SK-N-MC (cell line): ENCODE measurements at regions not wholly inside any gene's neighbourhood (a gene's known extent, or its start where the extent isn't known, plus 50 kb on each side); places are given as distances from the start of the nearest gene placed in this dataset.

ENCODE experiments used
- DNase-seq: peaks from one replicate; pipeline ENCODE4 v3.0.0-alpha.2; 2011; ENCODE audit warnings: low read depth, low spot score
- H3K27ac ChIP-seq: fragments of 200-600 bp; sonication (generic); 2 replicates; pipeline ENCODE4 v1.5.1; 2016; ENCODE audit warnings: mixed run types
- H3K36me3 ChIP-seq: fragments of 200-600 bp; sonication (generic); 2 replicates; pipeline ENCODE4 v1.6.1; 2017; ENCODE audit warnings: antibody characterized with exemption, low read length, mixed read lengths; ENCODE audit not compliant: insufficient read depth
- H3K4me3 ChIP-seq: fragments of 200-600 bp; sonication (generic); 2 replicates; pipeline ENCODE4 v1.5.1; 2016
- H3K9ac ChIP-seq: fragments of 200-600 bp; sonication (generic); 2 replicates; pipeline ENCODE4 v1.8.0; 2017; ENCODE audit warnings: mixed run types, mixed read lengths; ENCODE audit not compliant: insufficient read length
- H3K9me3 ChIP-seq: fragments of 200-600 bp; sonication (generic); 2 replicates; pipeline ENCODE4 v1.6.1; 2017; ENCODE audit warnings: low read depth, mild to moderate bottlenecking, antibody characterized with exemption, low read length, moderate library complexity, mixed read lengths
- EZH2 ChIP-seq: fragments of 200-600 bp; sonication (generic); IDR thresholded peaks from one replicate; pipeline ENCODE4 v1.6.1; 2017; ENCODE audit warnings: antibody characterized with exemption
- FOXP2 ChIP-seq: optimal IDR thresholded peaks from 2 replicates; pipeline ENCODE3; 2011; ENCODE audit warnings: mild to moderate bottlenecking, moderate library complexity; ENCODE audit not compliant: insufficient read depth; ENCODE audit errors: extremely low read length, control extremely low read depth
- POLR2AphosphoS5 ChIP-seq: IDR thresholded peaks from 2 replicates; pipeline ENCODE4 v1.6.1; 2012; ENCODE audit warnings: mild to moderate bottlenecking, low read depth, low read length, borderline replicate concordance

GRCh38 chr7:84631913-84632312 lies 437.3 kb upstream of the SEMA3A start:
- no peaks in the 10 kb centered on the region for H3K36me3 ChIP-seq
- no peak overlapping the region for H3K4me3 ChIP-seq
- no peak overlapping the region for H3K27ac ChIP-seq
- no peaks in the 10 kb centered on the region for H3K9me3 ChIP-seq
- TF ChIP-seq POLR2AphosphoS5: no peak
- no peak for TF ChIP-seq FOXP2
- TF ChIP-seq EZH2: no peak
- no peak for DNase-seq
- H3K9ac ChIP-seq: no peak overlapping the region

- TF ChIP-seq FOXP2 (no peak), EZH2 (no peak), POLR2AphosphoS5 (no peak)
- Histone ChIP-seq H3K36me3 (no peaks in the 10 kb centered on the region), H3K4me3 (no peak overlapping the region), H3K9ac (no peak overlapping the region), H3K27ac (no peak overlapping the region), H3K9me3 (no peaks in the 10 kb centered on the region)
- no peak for DNase-seq
Observed at GRCh38 chr7:84629640-84630318, 435.2 kb upstream of the SEMA3A start.

- no peak overlapping the region for H3K27ac ChIP-seq
- DNase-seq: no peak
- H3K36me3 ChIP-seq: no peaks in the 10 kb centered on the region
- H3K4me3 ChIP-seq: no peak overlapping the region
- H3K9ac ChIP-seq: no peak overlapping the region
- H3K9me3 ChIP-seq: no peaks in the 10 kb centered on the region
- TF ChIP-seq FOXP2: no peak
- TF ChIP-seq POLR2AphosphoS5: no peak
- TF ChIP-seq EZH2: no peak
Observed at GRCh38 chr7:84629216-84629615, 434.6 kb upstream of the SEMA3A start.

- Histone ChIP-seq H3K27ac (no peak overlapping the region), H3K9me3 (no peaks in the 10 kb centered on the region), H3K9ac (no peak overlapping the region), H3K4me3 (no peak overlapping the region), H3K36me3 (no peaks in the 10 kb centered on the region)
- TF ChIP-seq EZH2 (no peak), POLR2AphosphoS5 (no peak), FOXP2 (no peak)
- no peak for DNase-seq
Observed at GRCh38 chr7:84627250-84627649, 432.7 kb upstream of the SEMA3A start.

GRCh38 chr7:84624927-84625326 lies 430.3 kb upstream of the SEMA3A start:
- TF ChIP-seq EZH2: no peak
- TF ChIP-seq FOXP2: no peak
- no peak for TF ChIP-seq POLR2AphosphoS5
- DNase-seq: no peak
- H3K27ac ChIP-seq: no peak overlapping the region
- H3K9me3 ChIP-seq: no peaks in the 10 kb centered on the region
- no peaks in the 10 kb centered on the region for H3K36me3 ChIP-seq
- H3K4me3 ChIP-seq: no peak overlapping the region
- no peak overlapping the region for H3K9ac ChIP-seq

- Histone ChIP-seq H3K4me3 (no peak overlapping the region), H3K9ac (no peak overlapping the region), H3K9me3 (no peaks in the 10 kb centered on the region), H3K36me3 (no peaks in the 10 kb centered on the region), H3K27ac (no peak overlapping the region)
- no peak for DNase-seq
- TF ChIP-seq EZH2: no peak
- no peak for TF ChIP-seq POLR2AphosphoS5
- no peak for TF ChIP-seq FOXP2
Observed at GRCh38 chr7:84624527-84624926, 429.9 kb upstream of the SEMA3A start.

- TF ChIP-seq EZH2: no peak
- no peak for TF ChIP-seq POLR2AphosphoS5
- no peak for TF ChIP-seq FOXP2
- DNase-seq: no peak
- H3K9me3 ChIP-seq: no peaks in the 10 kb centered on the region
- H3K36me3 ChIP-seq: no peaks in the 10 kb centered on the region
- no peak overlapping the region for H3K4me3 ChIP-seq
- no peak overlapping the region for H3K27ac ChIP-seq
- H3K9ac ChIP-seq: no peak overlapping the region
Observed at GRCh38 chr7:84617265-84618030, 422.9 kb upstream of the SEMA3A start.

GRCh38 chr7:84614821-84615501 lies 420.4 kb upstream of the SEMA3A start:
- Histone ChIP-seq H3K9ac (no peak overlapping the region), H3K36me3 (no peaks in the 10 kb centered on the region), H3K27ac (no peak overlapping the region), H3K4me3 (no peak overlapping the region), H3K9me3 (no peaks in the 10 kb centered on the region)
- no peak for DNase-seq
- TF ChIP-seq EZH2 (no peak), POLR2AphosphoS5 (no peak), FOXP2 (no peak)
